Lower lobe of right lung (tissue), 2 donors: ENCODE measurements at regions not wholly inside any gene's neighbourhood (a gene's known extent, or its start where the extent isn't known, plus 50 kb on each side); places are given as distances from the start of the nearest gene placed in this dataset.

ENCODE experiments used
- ATAC-seq, 2 donors: fragments of 200-7000 bp; cut with Tn5 transposase; one replicate each; pipeline ENCODE4 v1.9.1; 2020 to 2022; ENCODE audit warnings: mild to moderate bottlenecking in 2 of 2, moderate library complexity in 2 of 2
- DNase-seq: peaks from one replicate; pipeline ENCODE4 v3.0.0-alpha.2; 2020
- H3K27ac ChIP-seq: fragments of 200-600 bp; one replicate; pipeline ENCODE4 v1.8.0; 2022
- H3K27me3 ChIP-seq: fragments of 200-600 bp; one replicate; pipeline ENCODE4 v1.8.0; 2022; ENCODE audit warnings: low read depth
- H3K36me3 ChIP-seq: fragments of 200-600 bp; one replicate; pipeline ENCODE4 v1.8.0; 2022; ENCODE audit warnings: mild to moderate bottlenecking
- H3K4me1 ChIP-seq: fragments of 200-600 bp; one replicate; pipeline ENCODE4 v1.8.0; 2022
- H3K4me3 ChIP-seq: fragments of 200-600 bp; one replicate; pipeline ENCODE4 v1.8.0; 2022; ENCODE audit warnings: mild to moderate bottlenecking
- H3K9me3 ChIP-seq: fragments of 200-600 bp; one replicate; pipeline ENCODE4 v1.8.0; 2022
- intact Hi-C: fragments of 100-400 bp; cut with DNase I; formaldehyde crosslinking; loops from one replicate; pipeline ENCODE4 v1.11.0; 2022
- TF ChIP-seq, protein P1 (sequence below): fragments of 200-600 bp; IDR thresholded peaks from one replicate; pipeline ENCODE4 v1.8.0; 2022; ENCODE audit warnings: antibody characterized with exemption, mild to moderate bottlenecking
- donor health status: DM: no; HTN: yes; CAD: no; lungs with severe emphysema.

DNA sequence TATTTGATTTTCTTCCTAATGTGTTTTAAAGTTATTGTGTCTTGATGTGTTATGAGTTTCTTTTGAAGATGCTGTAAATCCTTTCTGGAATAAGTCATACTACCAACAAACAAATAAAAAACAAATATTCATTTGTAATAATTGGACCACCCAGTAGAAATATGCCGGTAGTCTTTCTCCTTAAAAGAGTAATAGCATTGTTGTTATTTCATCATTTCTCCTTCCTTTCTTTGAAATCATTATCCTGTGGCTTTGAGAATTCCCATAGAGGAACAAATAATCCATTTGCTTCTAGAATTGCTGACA lies 169.4 kb downstream of the NNT start:
- DNase-seq (no peak), ATAC-seq (no peak)
- no peaks in the 10 kb centered on the region for H3K27me3 ChIP-seq
- intact Hi-C loops = no loop called here
- no peak overlapping the region for H3K4me3 ChIP-seq
- no peak overlapping the region for H3K27ac ChIP-seq
- TF ChIP-seq, protein P1, sequence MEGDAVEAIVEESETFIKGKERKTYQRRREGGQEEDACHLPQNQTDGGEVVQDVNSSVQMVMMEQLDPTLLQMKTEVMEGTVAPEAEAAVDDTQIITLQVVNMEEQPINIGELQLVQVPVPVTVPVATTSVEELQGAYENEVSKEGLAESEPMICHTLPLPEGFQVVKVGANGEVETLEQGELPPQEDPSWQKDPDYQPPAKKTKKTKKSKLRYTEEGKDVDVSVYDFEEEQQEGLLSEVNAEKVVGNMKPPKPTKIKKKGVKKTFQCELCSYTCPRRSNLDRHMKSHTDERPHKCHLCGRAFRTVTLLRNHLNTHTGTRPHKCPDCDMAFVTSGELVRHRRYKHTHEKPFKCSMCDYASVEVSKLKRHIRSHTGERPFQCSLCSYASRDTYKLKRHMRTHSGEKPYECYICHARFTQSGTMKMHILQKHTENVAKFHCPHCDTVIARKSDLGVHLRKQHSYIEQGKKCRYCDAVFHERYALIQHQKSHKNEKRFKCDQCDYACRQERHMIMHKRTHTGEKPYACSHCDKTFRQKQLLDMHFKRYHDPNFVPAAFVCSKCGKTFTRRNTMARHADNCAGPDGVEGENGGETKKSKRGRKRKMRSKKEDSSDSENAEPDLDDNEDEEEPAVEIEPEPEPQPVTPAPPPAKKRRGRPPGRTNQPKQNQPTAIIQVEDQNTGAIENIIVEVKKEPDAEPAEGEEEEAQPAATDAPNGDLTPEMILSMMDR = no peak
- no peaks in the 10 kb centered on the region for H3K9me3 ChIP-seq
- no peaks in the 10 kb centered on the region for H3K4me1 ChIP-seq
- no peaks in the 10 kb centered on the region for H3K36me3 ChIP-seq

DNA sequence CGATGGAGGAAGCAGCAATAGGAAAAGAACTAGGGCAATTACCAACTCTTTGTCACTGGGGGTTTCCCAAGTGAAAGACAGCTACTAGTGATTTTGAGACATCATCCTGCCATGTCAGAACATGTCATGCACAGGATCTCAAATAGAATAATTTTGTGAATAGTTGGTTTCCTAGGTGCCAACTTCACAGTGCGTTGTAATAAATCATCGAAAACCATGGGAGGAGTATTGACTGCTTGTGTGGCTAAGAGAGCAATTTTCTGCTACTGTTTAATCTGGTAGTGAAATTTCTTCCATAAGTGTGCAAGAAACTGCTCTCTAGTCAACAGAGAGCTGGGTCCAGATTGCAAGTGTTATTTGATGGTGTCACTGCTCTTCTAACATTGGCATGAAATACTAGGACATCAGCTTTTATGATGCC lies 168.6 kb downstream of the NNT start:
- H3K36me3 ChIP-seq = no peaks in the 10 kb centered on the region
- no peaks in the 10 kb centered on the region for H3K27me3 ChIP-seq
- intact Hi-C loops = no loop called here
- DNase-seq = no peak
- no peaks in the 10 kb centered on the region for H3K4me1 ChIP-seq
- no peak for ATAC-seq
- no peak overlapping the region for H3K4me3 ChIP-seq
- no peak overlapping the region for H3K27ac ChIP-seq
- H3K9me3 ChIP-seq = no peaks in the 10 kb centered on the region
- TF ChIP-seq, protein P1 = no peak

DNA sequence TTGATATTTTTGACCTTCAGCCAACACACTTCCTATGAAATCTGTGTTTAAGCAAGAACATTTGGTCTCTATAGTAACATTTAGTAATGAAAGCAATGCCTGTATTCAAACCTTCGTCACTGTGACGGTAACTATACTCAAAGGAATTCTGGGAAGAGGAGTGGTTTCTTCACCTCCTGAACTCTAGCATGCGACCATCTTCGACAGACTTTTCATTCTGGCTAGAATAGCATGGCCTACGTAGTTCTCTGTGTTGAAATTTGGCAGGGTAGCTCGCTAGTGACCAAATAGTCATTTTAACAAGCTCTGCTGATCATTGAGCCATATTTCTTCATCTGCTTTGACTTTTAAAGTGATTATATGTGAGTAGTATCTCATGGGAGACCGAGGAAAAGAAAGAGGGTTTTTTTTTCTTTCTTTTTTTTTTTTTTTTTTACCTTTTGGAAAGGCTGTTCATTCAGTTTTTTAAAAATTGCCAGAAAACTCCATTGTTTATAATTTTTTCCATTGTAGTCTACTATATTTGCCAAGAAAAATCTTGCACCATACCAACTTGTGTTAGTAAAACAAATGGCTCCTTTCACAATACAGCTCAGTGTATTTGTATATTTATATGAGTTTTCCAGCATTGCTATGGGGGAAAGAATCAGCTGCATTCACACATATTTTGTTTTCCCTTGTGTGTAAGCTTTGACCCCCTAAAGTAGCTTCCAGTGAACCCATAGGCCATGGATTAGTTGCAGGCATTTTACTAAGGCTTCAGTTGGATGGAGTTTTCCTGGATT lies 166.8 kb downstream of the NNT start:
- ATAC-seq = peak; percentile 56 to 58
- intact Hi-C loops = no loop called here
- H3K27ac ChIP-seq = peak overlapping the region; percentile 61

More for the DNA sequence above, 166.8 kb downstream of the NNT start:
- no peaks in the 10 kb centered on the region for H3K36me3 ChIP-seq
- no peaks in the 10 kb centered on the region for H3K4me1 ChIP-seq
- no peaks in the 10 kb centered on the region for H3K9me3 ChIP-seq
- H3K4me3 ChIP-seq = no peak overlapping the region
- TF ChIP-seq, protein P1 = no peak
- no peaks in the 10 kb centered on the region for H3K27me3 ChIP-seq
- DNase-seq = no peak
